HG03342 (cell line): ENCODE measurements at regions not wholly inside any gene's neighbourhood (a gene's known extent, or its start where the extent isn't known, plus 50 kb on each side); places are given as distances from the start of the nearest gene placed in this dataset.
"Not testable (repeated sequence)": the region's sequence is repeated elsewhere in the genome, so short reads cannot be mapped to it uniquely, and the experiment has no call there.

Source experiments
- ATAC-seq: cut with Tn5 transposase; IDR thresholded peaks from one replicate; pipeline ENCODE4 v1.9.1; 2021; ENCODE audit warnings: mild to moderate bottlenecking, moderate library complexity; ENCODE audit not compliant: unreplicated experiment

DNA sequence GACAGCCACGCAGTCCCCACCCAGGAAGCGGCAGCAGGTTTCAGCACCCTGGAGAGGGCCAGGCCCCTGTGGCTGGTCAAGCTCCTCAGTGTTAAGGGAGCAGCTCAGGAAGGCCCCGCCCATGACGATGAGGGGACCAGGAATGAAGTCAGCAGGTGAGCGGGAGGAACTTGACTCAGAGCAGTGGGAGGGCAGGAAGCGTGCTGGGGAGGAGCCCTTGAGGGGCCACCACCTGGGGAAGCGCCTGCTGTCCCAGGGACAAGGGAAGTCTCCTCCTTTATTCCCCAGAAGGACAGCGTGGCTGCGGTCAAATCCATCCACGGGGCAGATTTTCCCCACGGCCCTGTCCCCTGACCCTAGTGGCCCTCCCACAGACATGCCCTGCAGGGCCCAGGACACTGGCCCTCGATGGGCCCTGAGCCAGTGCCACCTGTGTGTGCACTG is 357.6 kb downstream of the ADGRD1 start:
- ATAC-seq: not testable (repeated sequence)

DNA sequence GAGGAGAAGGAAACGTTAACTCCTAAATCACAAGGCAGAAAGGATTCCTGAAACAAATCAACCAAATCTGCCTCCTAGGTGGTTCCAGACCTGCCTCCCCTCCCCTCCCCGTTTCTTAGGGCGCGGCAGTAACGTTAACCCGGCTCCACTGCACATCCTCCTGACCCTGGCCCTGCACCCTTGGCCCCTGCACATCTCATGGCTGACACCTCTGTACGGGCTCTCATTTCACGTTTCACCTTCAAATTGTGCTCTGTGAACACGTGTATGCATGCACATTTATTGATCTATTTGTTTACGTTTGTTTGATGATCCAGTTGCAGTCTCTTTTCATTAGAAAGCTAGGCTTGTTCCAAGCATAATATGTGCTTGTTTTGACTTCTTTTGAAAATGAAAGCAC is 358.1 kb downstream of the ADGRD1 start:
- no peak for ATAC-seq

DNA sequence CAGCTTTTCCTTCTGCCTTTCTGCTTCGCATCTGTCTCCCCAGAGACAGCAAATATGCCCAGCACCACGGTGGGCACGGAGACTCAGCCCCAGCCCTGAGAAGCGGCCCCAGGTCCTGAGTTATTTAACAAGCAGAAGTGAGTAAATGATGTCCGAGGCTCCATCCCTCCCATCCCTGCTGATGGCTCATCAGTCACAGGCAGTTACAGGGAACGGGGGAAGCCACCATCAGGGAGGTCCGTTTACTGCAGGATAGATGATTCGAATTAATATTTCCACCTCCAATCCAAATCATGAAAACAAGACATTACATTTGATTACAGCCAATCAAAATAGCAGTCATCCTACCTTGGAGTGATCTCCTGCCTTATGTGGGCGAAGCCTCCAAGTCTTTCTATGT is 358.7 kb downstream of the ADGRD1 start:
- not testable (repeated sequence) for ATAC-seq

DNA sequence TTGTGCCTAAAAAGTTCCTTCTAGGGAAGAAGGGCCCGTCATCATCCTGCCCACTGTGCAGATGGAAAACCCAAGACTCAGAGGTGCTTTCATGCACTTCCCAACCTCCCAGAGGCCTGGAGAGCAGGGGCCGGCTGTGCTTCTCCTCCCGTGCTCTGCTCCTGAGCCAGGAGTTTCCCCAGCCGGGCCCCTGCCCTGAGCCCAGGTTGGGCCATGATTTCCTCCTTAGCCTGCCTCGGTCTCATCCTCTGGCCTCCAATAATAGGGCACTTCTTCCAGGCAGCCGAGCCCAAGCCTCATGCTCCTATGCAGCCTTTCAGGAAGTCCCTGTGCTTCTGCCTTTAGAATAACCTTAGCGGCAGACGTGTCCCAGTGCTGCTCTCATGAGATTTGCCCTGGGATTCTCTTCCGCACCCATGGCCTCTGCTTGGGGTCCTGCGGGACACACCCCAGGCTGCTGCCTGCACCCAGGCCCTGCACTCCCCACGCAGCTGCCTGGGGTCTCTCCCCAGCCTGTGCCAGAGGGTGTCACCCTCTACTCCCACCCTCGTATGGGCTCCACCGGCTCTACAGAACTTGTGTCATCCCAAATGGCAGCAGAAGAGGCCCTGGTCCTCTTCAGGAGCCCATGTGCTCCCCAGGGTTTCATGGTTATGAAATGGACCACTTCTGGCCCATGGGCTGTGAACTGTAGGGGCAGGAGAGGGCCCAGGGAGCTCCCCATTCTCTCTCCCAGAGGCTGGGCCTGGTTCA is 359.3 kb downstream of the ADGRD1 start:
- no peak for ATAC-seq

- no peak for ATAC-seq
Measured at GRCh38 chr12:131313635-131314034, 359.9 kb downstream of the ADGRD1 start.

DNA sequence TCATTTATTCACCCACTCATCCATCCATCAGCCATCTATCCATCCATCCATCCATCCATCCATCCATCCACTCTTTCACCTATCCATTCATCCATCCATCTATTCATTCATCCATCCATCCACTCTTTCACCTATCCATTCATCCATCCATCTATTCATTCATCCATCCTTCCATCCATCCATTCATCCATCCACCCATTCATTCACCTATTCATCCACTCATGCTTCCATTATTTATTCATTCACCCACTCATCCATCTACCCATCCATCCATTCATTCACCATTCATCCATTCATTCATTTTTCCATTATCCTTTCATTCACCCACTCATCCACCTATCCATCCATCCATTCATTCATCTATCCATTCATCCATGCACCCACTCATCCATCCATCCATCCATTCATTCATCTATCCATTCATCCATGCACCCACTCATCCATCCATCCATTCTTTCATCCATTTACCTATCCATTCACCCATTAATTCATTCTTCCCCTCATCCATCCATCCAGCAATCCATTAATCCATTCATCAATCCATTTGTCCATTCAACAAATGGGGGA is 360.9 kb downstream of the ADGRD1 start:
- no peak for ATAC-seq

DNA sequence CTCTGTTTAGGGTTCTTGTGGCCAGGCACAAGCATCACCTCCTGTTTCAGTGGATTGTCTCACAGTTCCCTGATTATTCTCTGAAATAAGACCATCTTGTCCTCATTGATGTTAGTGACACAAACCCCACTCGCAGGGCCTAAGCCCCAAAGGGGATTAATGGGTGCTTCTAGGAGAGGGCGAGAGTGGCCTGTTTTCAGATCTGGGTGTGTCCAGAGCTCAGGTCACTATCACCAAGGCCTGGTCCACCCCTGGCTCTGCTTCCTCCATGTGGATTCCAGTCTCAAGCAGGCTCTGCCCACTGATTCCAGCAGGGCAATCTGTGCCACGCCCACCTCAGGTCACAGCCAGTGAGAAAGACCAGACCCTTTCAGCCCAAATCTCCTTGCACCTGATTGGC is 361.9 kb downstream of the ADGRD1 start:
- no peak for ATAC-seq

- no peak for ATAC-seq
Measured at GRCh38 chr12:131316388-131316787, 362.7 kb downstream of the ADGRD1 start.

- no peak for ATAC-seq
Measured at GRCh38 chr12:131318045-131318685, 364.5 kb downstream of the ADGRD1 start.

DNA sequence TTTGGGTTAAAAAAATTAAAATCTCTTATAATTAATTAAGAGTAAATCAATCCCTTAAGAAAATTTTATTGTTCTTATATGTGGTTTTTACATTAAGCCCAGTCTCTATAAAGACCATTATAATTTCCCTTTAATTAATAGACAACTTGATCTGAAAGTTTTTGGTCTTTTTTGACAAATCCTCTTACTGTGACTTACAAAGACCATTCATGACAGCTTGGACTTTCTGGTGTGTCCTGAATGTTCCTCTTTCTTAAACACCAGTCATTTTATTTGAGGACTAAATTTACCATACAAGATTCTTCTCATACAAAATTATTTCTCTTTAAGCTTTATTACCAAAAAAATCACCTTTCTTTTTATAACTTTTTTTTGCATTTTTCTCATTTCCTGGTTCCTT is 368.3 kb downstream of the ADGRD1 start:
- ATAC-seq: no peak

- not testable (repeated sequence) for ATAC-seq
Measured at GRCh38 chr12:131322460-131322859, 368.8 kb downstream of the ADGRD1 start.

- no peak for ATAC-seq
Measured at GRCh38 chr12:131323879-131324278, 370.2 kb downstream of the ADGRD1 start.

DNA sequence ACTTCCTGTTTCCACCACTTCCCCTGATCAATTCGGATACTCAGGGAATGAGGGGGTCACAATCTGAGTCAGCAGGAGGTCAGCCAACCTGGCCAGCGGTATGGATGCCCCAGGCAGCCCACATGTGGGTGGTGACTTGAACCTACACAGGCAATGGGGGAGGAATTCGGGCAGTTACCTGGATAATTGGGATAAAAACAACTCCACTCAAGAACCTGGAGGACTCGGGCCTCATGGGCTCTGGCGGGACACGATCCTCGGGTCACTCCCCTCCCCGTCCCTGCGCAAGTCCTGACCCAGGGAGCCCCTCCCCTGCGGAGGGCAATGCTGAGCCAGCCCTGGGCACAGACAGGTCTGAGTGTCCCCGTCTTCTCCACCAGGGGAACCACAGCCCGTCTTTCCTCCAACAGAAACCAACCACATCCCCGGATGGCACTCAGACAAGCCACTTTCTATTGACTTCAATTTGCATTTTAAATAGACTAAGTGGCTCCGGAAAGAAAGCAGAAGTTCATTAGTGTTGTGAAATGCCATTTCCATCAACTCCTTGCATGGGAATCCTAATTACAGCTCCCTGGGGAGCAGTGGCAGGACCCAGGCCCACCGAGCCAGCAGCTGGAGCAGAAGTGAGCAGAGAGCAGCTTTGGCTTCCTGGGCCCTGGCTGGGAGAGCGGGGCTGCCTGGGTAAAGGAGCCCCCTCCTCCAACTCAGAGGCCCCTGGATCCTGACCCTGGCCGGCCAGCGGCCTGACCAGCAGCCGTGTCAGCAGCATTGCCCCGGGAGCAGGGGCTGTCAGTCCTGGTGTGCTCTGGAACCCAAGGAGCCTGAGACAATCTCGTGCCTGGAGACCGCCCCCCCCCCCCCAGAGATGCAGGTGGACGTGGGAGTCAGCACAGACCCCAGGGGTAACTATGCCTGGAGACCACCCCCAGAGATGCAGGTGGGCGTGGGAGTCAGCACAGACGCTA is 374.1 kb downstream of the ADGRD1 start:
- ATAC-seq: no peak

- not testable (repeated sequence) for ATAC-seq
Measured at GRCh38 chr12:131328861-131329845, 375.4 kb downstream of the ADGRD1 start.

DNA sequence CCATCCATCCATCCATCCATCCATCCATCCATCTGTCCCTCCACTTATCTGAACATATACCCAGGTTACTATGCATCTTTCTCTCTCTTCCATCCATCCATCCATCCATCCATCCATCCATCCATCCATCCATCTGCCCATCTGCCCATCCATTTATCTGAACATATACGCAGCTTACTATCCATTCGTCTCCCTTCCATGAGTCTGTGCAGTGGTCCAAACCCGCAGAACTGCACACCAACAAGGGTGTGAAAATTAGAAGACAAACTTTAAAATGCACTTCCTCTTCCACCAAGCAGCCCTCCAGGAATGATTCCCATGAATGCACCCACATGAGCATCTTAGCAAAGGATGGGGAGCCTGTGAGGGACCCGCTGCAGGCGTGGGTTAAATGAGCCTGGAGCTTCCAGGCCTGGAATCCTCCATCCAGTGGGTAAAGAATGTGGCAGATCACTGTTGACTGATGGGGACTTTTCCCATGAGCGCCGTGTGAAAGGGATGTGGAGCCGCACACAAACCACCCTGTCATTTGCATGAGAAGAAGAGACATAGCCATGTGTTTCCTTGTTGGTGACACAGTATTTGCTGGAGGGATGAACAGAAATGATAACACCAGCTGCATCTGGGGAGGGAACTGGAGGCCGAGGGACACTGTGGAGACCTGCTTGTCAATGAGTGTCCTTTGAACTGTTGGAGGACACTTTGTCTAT is 376.6 kb downstream of the ADGRD1 start:
- ATAC-seq: no peak

GRCh38 chr12:131331148-131331750 is 377.5 kb downstream of the ADGRD1 start:
- no peak for ATAC-seq

DNA sequence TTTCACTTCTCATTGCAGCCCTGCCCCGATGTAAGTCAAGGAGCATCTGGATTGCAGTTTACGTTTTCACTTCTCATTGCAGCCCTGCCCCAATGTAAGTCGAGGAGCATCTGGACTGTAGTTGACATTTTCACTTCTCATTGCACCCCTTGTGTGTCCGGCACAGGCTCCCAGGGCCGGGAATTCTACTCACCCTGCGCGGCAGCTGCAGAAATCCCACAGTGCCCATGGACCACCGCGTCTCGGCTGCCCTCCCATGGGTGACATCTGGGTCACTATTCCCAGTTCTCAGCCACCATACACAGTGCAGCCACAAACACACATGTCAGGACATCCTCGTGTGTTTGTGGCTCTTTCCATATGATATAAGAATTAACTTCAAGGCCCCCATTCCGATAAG is 378.5 kb downstream of the ADGRD1 start:
- no peak for ATAC-seq

GRCh38 chr12:131333136-131333535 is 377.8 kb upstream of the SFSWAP start:
- ATAC-seq: no peak
